SU-DHL-6 (cell line): ENCODE measurements at regions not wholly inside any gene's neighbourhood (a gene's known extent, or its start where the extent isn't known, plus 50 kb on each side); places are given as distances from the start of the nearest gene placed in this dataset.

Experiments
- CTCF ChIP-seq: fragments of 200-600 bp; sonication (generic); IDR thresholded peaks from one replicate; pipeline ENCODE4 v1.5.1; 2017; ENCODE audit warnings: antibody characterized with exemption, mild to moderate bottlenecking, low read length, moderate library complexity; ENCODE audit not compliant: insufficient read depth, poor library complexity, severe bottlenecking
- EZH2phosphoT487 ChIP-seq: fragments of 200-600 bp; sonication (generic), shearing (Covaris generic); conservative IDR thresholded peaks from 2 replicates; pipeline ENCODE4 v1.6.1; 2018; ENCODE audit warnings: mild to moderate bottlenecking, antibody characterized with exemption, low read length, moderate library complexity, mixed read lengths

- TF ChIP-seq CTCF: no peak
- TF ChIP-seq EZH2phosphoT487: no peak
Observed at GRCh38 chr2:209091056-209091455, 332.8 kb upstream of the MAP2 start.
